ENCODE measurements at regions not wholly inside any gene's neighbourhood (a gene's known extent, or its start where the extent isn't known, plus 50 kb on each side); places are given as distances from the start of the nearest gene placed in this dataset.

GRCh38 chr10:90421874-90422273 lies 436.0 kb downstream of the HTR7 start:
- H3K27ac ChIP-seq: no peak overlapping the region
- no peak for DNase-seq (ENCODE audit: low spot score)
- H3K4me3 ChIP-seq: no peak overlapping the region
- TF ChIP-seq CTCF (IDR thresholded peaks at IDR 0.05): no peak

- DNase-seq (ENCODE audit: low spot score): no peak
- Histone ChIP-seq H3K4me3 (no peak overlapping the region), H3K27ac (no peak overlapping the region)
- TF ChIP-seq CTCF (IDR thresholded peaks at IDR 0.05): no peak
Observed at GRCh38 chr10:90424730-90425129, 433.1 kb downstream of the HTR7 start.

- H3K27ac ChIP-seq: no peak overlapping the region
- DNase-seq (ENCODE audit: low spot score): no peak
- no peak for TF ChIP-seq CTCF (IDR thresholded peaks at IDR 0.05)
- H3K4me3 ChIP-seq: no peak overlapping the region
Observed at GRCh38 chr10:90430186-90430585, 427.7 kb downstream of the HTR7 start.

GRCh38 chr10:90432866-90433265 lies 425.0 kb downstream of the HTR7 start:
- no peak overlapping the region for H3K27ac ChIP-seq

GRCh38 chr10:90435296-90435695 lies 422.5 kb downstream of the HTR7 start:
- Histone ChIP-seq H3K27ac (no peak overlapping the region), H3K4me3 (no peak overlapping the region)
- TF ChIP-seq CTCF (IDR thresholded peaks at IDR 0.05): no peak
- no peak for DNase-seq (ENCODE audit: low spot score)

More at GRCh38 chr10:90432866-90433265, 425.0 kb downstream of the HTR7 start:
- H3K4me3 ChIP-seq: no peak overlapping the region
- no peak for DNase-seq (ENCODE audit: low spot score)
- no peak for TF ChIP-seq CTCF (IDR thresholded peaks at IDR 0.05)

- DNase-seq (ENCODE audit: low spot score): no peak
- H3K4me3 ChIP-seq: no peak overlapping the region
- no peak overlapping the region for H3K27ac ChIP-seq
- no peak for TF ChIP-seq CTCF (IDR thresholded peaks at IDR 0.05)
Observed at GRCh38 chr10:90437452-90437851, 420.4 kb downstream of the HTR7 start.

GRCh38 chr10:90440870-90441269 lies 417.0 kb downstream of the HTR7 start:
- TF ChIP-seq CTCF (IDR thresholded peaks at IDR 0.05): no peak
- DNase-seq (ENCODE audit: low spot score): no peak
- Histone ChIP-seq H3K27ac (no peak overlapping the region), H3K4me3 (no peak overlapping the region)
